ENCODE measurements at regions not wholly inside any gene's neighbourhood (a gene's known extent, or its start where the extent isn't known, plus 50 kb on each side); places are given as distances from the start of the nearest gene placed in this dataset.

DNA sequence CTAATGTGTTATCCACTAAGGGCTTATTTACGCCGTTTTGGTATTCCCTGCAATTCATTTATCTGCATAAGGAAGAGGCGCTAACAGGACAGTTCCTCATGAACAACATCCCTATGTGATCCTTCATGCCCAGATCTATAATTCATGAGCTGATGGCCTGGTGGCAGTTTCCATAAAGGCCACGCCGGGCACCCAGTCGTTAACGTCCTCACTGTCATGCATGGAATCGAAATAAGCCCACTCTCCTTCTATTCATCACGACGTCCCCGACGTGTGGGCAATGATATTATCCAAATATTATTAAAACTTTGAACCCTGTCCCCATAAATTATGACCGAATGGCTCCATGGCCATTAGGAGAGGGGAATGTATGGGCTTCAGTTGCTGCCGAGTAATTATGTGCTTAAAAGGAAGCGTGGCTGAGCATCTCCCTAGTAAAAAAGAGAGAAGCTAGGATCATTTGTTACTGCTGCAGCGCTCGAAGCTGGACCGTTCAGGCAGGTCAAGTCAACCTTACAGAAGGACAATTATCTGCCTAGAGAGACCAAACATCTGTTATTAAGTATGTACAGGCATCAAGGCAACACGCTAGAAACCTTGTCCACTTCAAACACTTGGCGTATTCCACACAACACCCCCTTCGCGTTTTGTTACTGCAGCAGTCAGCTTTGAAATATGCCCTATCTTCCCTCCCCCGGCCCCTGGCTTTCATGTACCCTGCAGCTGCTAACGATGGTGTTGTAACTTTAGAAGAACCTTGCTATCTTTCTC lies 94.0 kb upstream of the SALL1 start:
- Histone ChIP-seq H3K36me3 (ENCODE audit: control insufficient read depth in 2 of 2, extremely low read depth in 1 of 2, insufficient read depth in 2 of 2, low read length in 2 of 2) (no peaks in the 10 kb centered on the region), H4K20me1 (replicated peaks; ENCODE audit: control insufficient read depth, extremely low read depth, insufficient read depth, low read length) (no peaks in the 10 kb centered on the region), H3K27me3 (ENCODE audit: control insufficient read depth in 2 of 2, insufficient read depth in 2 of 2, low read length in 2 of 2) (no peaks in the 10 kb centered on the region), H3K4me2 (ENCODE audit: insufficient read depth, low read length) (no peak overlapping the region), H3K9me1 (replicated peaks; ENCODE audit: control insufficient read depth, extremely low read depth, insufficient read depth, low read length) (no peaks in the 10 kb centered on the region), H2AFZ (ENCODE audit: low read depth, low read length) (no peak overlapping the region), H3K27ac (ENCODE audit: insufficient read depth, low read depth, low read length) (no peak overlapping the region), H3K79me2 (ENCODE audit: control insufficient read depth, insufficient read depth, low read length) (no peaks in the 10 kb centered on the region), H3K4me3 (replicated peaks in 1 of 3; ENCODE audit: insufficient read depth in 1 of 3, low read depth in 1 of 3, low read length in 3 of 3) (no peak overlapping the region), H3K9ac (replicated peaks; ENCODE audit: extremely low read depth, insufficient read depth, low read length) (no peak overlapping the region), H3K9me3 (replicated peaks; ENCODE audit: control insufficient read depth, insufficient read depth, low read length) (peaks cover 2% of the 10 kb centered on the region), H3K4me1 (ENCODE audit: control insufficient read depth, extremely low read depth, insufficient read depth, low read length) (no peaks in the 10 kb centered on the region)
- ChIA-PET CTCF (no interaction called here), POLR2A (no interaction called here)
- no TSS peak for BruUV-seq (replicated peaks)
- DNase-seq (ENCODE audit: low read depth, low spot score) = no peak
- TF ChIP-seq MYC (IDR thresholded peaks at IDR 0.05; ENCODE audit: low read depth, low read length) (no peak), EZH2 (IDR thresholded peaks at IDR 0.05; ENCODE audit: borderline replicate concordance, low read depth, low read length, severe bottlenecking) (no peak), JUN (IDR thresholded peaks at IDR 0.05; ENCODE audit: borderline replicate concordance, insufficient read depth, insufficient read length, low read depth) (no peak), POLR2AphosphoS5 (IDR thresholded peaks at IDR 0.05; ENCODE audit: insufficient read depth, low read depth, low read length) (no peak), GATA2 (IDR thresholded peaks at IDR 0.05; ENCODE audit: insufficient read depth, insufficient read length, low read depth, low read length) (no peak), MAX (IDR thresholded peaks at IDR 0.05; ENCODE audit: insufficient read depth, insufficient read length) (no peak)
- dilution Hi-C loops (cut with MboI; ENCODE audit: extremely low pct_ligation_motif_present, low sequenced_read_pairs) = no loop called here
- intact Hi-C loops (cut with micrococcal nuclease) = no loop called here
- FAIRE-seq = no peak

- BruUV-seq (replicated peaks) = no TSS peak
Measured at GRCh38 chr16:51243936-51244436, 92.9 kb upstream of the SALL1 start.

More at GRCh38 chr16:51243936-51244436, 92.9 kb upstream of the SALL1 start:
- Histone ChIP-seq H3K9ac (replicated peaks; ENCODE audit: extremely low read depth, insufficient read depth, low read length) (no peak overlapping the region), H2AFZ (ENCODE audit: low read depth, low read length) (no peak overlapping the region), H3K4me1 (ENCODE audit: control insufficient read depth, extremely low read depth, insufficient read depth, low read length) (no peaks in the 10 kb centered on the region), H3K79me2 (ENCODE audit: control insufficient read depth, insufficient read depth, low read length) (no peaks in the 10 kb centered on the region), H3K4me2 (ENCODE audit: insufficient read depth, low read length) (no peak overlapping the region), H3K4me3 (replicated peaks in 1 of 3; ENCODE audit: insufficient read depth in 1 of 3, low read depth in 1 of 3, low read length in 3 of 3) (no peak overlapping the region), H4K20me1 (replicated peaks; ENCODE audit: control insufficient read depth, extremely low read depth, insufficient read depth, low read length) (no peaks in the 10 kb centered on the region), H3K27me3 (ENCODE audit: control insufficient read depth in 2 of 2, insufficient read depth in 2 of 2, low read length in 2 of 2) (no peaks in the 10 kb centered on the region), H3K27ac (ENCODE audit: insufficient read depth, low read depth, low read length) (no peak overlapping the region), H3K36me3 (ENCODE audit: control insufficient read depth in 2 of 2, extremely low read depth in 1 of 2, insufficient read depth in 2 of 2, low read length in 2 of 2) (no peaks in the 10 kb centered on the region), H3K9me3 (replicated peaks; ENCODE audit: control insufficient read depth, insufficient read depth, low read length) (peaks cover 2% of the 10 kb centered on the region), H3K9me1 (replicated peaks; ENCODE audit: control insufficient read depth, extremely low read depth, insufficient read depth, low read length) (no peaks in the 10 kb centered on the region)
- TF ChIP-seq MYC (IDR thresholded peaks at IDR 0.05; ENCODE audit: low read depth, low read length) (no peak), POLR2AphosphoS5 (IDR thresholded peaks at IDR 0.05; ENCODE audit: insufficient read depth, low read depth, low read length) (no peak), FOS (IDR thresholded peaks at IDR 0.05; ENCODE audit: borderline replicate concordance, insufficient read depth, low read length) (no peak), MAX (IDR thresholded peaks at IDR 0.05; ENCODE audit: insufficient read depth, insufficient read length) (no peak), EZH2 (IDR thresholded peaks at IDR 0.05; ENCODE audit: borderline replicate concordance, low read depth, low read length, severe bottlenecking) (no peak), POLR2A (IDR thresholded peaks at IDR 0.05; ENCODE audit: low read depth, low read length) (no peak), JUN (IDR thresholded peaks at IDR 0.05; ENCODE audit: borderline replicate concordance, insufficient read depth, insufficient read length, low read depth) (no peak), GATA2 (IDR thresholded peaks at IDR 0.05; ENCODE audit: insufficient read depth, insufficient read length, low read depth, low read length) (no peak)
- TF ChIP-seq, protein P1, sequence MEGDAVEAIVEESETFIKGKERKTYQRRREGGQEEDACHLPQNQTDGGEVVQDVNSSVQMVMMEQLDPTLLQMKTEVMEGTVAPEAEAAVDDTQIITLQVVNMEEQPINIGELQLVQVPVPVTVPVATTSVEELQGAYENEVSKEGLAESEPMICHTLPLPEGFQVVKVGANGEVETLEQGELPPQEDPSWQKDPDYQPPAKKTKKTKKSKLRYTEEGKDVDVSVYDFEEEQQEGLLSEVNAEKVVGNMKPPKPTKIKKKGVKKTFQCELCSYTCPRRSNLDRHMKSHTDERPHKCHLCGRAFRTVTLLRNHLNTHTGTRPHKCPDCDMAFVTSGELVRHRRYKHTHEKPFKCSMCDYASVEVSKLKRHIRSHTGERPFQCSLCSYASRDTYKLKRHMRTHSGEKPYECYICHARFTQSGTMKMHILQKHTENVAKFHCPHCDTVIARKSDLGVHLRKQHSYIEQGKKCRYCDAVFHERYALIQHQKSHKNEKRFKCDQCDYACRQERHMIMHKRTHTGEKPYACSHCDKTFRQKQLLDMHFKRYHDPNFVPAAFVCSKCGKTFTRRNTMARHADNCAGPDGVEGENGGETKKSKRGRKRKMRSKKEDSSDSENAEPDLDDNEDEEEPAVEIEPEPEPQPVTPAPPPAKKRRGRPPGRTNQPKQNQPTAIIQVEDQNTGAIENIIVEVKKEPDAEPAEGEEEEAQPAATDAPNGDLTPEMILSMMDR (IDR thresholded peaks at IDR 0.05; ENCODE audit: extremely low read depth in 1 of 2, insufficient read depth in 1 of 2, low read depth in 1 of 2, low read length in 2 of 2) = no peak
- CTCF ChIA-PET = no interaction called here
- FAIRE-seq (no peak), DNase-seq (ENCODE audit: low read depth, low spot score) (no peak)
- intact Hi-C loops (cut with micrococcal nuclease) (no loop called here), dilution Hi-C loops (cut with MboI; ENCODE audit: extremely low pct_ligation_motif_present, low sequenced_read_pairs) (no loop called here)
- POLR2A ChIA-PET = no interaction called here

Data from endothelial cell of umbilical vein (primary cell).